ENCODE measurements at regions not wholly inside any gene's neighbourhood (a gene's known extent, or its start where the extent isn't known, plus 50 kb on each side); places are given as distances from the start of the nearest gene placed in this dataset.
"Not testable (repeated sequence)": the region's sequence is repeated elsewhere in the genome, so short reads cannot be mapped to it uniquely, and the experiment has no call there.

DNA sequence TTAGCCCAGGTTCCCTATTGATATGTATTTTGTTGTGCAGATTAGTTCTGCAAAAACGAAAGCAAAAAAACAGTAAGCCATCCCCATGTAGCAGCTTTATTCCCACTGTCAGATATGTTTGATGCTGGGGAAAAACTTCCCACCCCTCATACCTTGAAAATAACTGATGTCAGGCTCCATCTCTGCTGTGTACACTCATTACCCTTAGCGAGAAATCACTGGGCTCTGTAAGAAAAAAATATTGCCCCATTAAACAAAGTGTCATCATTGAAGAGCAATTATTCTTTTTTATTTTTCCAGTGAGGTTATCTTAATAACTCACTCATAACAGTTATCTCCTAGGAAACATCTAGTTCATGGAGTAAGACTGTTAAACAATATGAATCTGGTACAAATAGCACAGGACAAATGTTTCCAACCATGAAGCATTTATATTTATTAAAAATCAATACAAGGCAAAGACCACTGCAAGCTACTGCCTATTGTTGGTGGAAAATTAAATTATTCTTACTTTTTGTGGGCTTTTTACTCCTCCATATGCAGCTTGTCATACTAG is 268.8 kb downstream of the LMBRD1 start:
- CTCF ChIA-PET: no interaction called here
- no peak for TF ChIP-seq CTCF (IDR thresholded peaks at IDR 0.05; ENCODE audit: insufficient read depth, low read length, missing control alignments)
- POLR2A ChIA-PET: no interaction called here
- H3K4me3 ChIP-seq (ENCODE audit: low read depth, low read length): no peak overlapping the region
- no peak for DNase-seq (ENCODE audit: low read depth, low spot score)

- POLR2A ChIA-PET; H3K4me3 ChIP-seq (ENCODE audit: low read depth, low read length); DNase-seq (ENCODE audit: low read depth, low spot score); CTCF ChIA-PET: not testable (repeated sequence)
Observed at GRCh38 chr6:69515480-69515879, 281.3 kb downstream of the LMBRD1 start.

GRCh38 chr6:69494595-69494994 is 302.2 kb downstream of the LMBRD1 start:
- ChIA-PET CTCF (no interaction called here), POLR2A (no interaction called here)

GRCh38 chr6:69489970-69490369 is 306.8 kb downstream of the LMBRD1 start:
- H3K4me3 ChIP-seq (ENCODE audit: low read depth, low read length): no peak overlapping the region
- ChIA-PET POLR2A (no interaction called here), CTCF (no interaction called here)
- TF ChIP-seq CTCF (IDR thresholded peaks at IDR 0.05; ENCODE audit: insufficient read depth, low read length, missing control alignments): no peak
- no peak for DNase-seq (ENCODE audit: low read depth, low spot score)

More at GRCh38 chr6:69494595-69494994, 302.2 kb downstream of the LMBRD1 start:
- TF ChIP-seq CTCF (IDR thresholded peaks at IDR 0.05; ENCODE audit: insufficient read depth, low read length, missing control alignments): no peak
- H3K4me3 ChIP-seq (ENCODE audit: low read depth, low read length): no peak overlapping the region
- no peak for DNase-seq (ENCODE audit: low read depth, low spot score)

DNA sequence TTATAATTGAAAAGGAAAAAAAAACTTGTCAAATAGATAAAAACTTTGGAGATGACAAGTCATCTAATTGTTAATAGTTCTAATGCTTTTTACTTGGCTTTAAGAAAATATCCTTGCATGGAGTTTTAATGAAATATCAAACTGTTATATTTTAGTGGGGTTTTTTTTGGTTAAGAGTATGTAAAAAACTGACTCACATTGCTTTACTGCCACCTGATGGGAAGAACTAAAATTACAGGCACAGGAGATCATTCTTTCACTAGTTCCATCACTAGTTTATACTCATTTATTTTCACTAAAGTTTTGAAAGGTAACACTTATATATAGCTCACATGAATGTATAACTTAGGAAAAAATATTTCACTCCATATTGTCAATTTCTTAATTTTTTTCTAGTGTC is 309.1 kb downstream of the LMBRD1 start:
- ChIA-PET CTCF (no interaction called here), POLR2A (no interaction called here)
- TF ChIP-seq CTCF (IDR thresholded peaks at IDR 0.05; ENCODE audit: insufficient read depth, low read length, missing control alignments): no peak
- no peak for DNase-seq (ENCODE audit: low read depth, low spot score)
- H3K4me3 ChIP-seq (ENCODE audit: low read depth, low read length): no peak overlapping the region

GRCh38 chr6:69466979-69467570 is 329.7 kb downstream of the LMBRD1 start:
- CTCF ChIA-PET: no interaction called here
- no peak overlapping the region for H3K4me3 ChIP-seq (ENCODE audit: low read depth, low read length)
- no peak for DNase-seq (ENCODE audit: low read depth, low spot score)
- POLR2A ChIA-PET: no interaction called here
- TF ChIP-seq CTCF (IDR thresholded peaks at IDR 0.05; ENCODE audit: insufficient read depth, low read length, missing control alignments): no peak

GRCh38 chr6:69465866-69466265 is 330.9 kb downstream of the LMBRD1 start:
- CTCF ChIA-PET: no interaction called here
- DNase-seq (ENCODE audit: low read depth, low spot score): no peak
- POLR2A ChIA-PET: no interaction called here
- TF ChIP-seq CTCF (IDR thresholded peaks at IDR 0.05; ENCODE audit: insufficient read depth, low read length, missing control alignments): no peak
- no peak overlapping the region for H3K4me3 ChIP-seq (ENCODE audit: low read depth, low read length)

Measured in AG04449 (cell line).